RWPE1 (cell line): ENCODE measurements at regions not wholly inside any gene's neighbourhood (a gene's known extent, or its start where the extent isn't known, plus 50 kb on each side); places are given as distances from the start of the nearest gene placed in this dataset.

ENCODE experiments used
- CTCF ChIA-PET: fragments of 350-600 bp; sonication (Branson Sonifier 250); formaldehyde crosslinking; extraction: SDS; loops from one replicate; lab custom pipeline; 2021; lab: Yijun Ruan, JAX
- POLR2A ChIA-PET: fragments of 400-600 bp; formaldehyde crosslinking; extraction: SDS; loops from one replicate; lab custom pipeline; 2020; ENCODE audit warnings: antibody characterized with exemption; ENCODE audit not compliant: low non-redundant PET; lab: Yijun Ruan, JAX
- DNase-seq: peaks from one replicate; pipeline ENCODE4 v3.0.0; 2012; ENCODE audit warnings: low spot score
- H3K27ac ChIP-seq: fragments of 450-650 bp; 2 replicates; pipeline ENCODE4 v1.5.1; 2017
- CTCF ChIP-seq: fragments of 450-650 bp; conservative IDR thresholded peaks from 2 replicates; pipeline ENCODE4 v1.5.1; 2017; ENCODE audit warnings: low read depth, mild to moderate bottlenecking

GRCh38 chr7:106721816-106722785 lies 61.1 kb upstream of the CCDC71L start:
- H3K27ac ChIP-seq, result no peak overlapping the region
- no peak for DNase-seq
- CTCF ChIA-PET, result interaction anchor here (0.5 to 0.6 kb wide), 2 partner anchors 993 to 1231 kb away, joined by 3 read pairs; no protein-coding TSS in a partner anchor
- no peak for TF ChIP-seq CTCF
- POLR2A ChIA-PET, result no interaction called here

GRCh38 chr7:106723398-106723797 lies 62.4 kb upstream of the CCDC71L start:
- CTCF ChIA-PET, result no interaction called here

DNA sequence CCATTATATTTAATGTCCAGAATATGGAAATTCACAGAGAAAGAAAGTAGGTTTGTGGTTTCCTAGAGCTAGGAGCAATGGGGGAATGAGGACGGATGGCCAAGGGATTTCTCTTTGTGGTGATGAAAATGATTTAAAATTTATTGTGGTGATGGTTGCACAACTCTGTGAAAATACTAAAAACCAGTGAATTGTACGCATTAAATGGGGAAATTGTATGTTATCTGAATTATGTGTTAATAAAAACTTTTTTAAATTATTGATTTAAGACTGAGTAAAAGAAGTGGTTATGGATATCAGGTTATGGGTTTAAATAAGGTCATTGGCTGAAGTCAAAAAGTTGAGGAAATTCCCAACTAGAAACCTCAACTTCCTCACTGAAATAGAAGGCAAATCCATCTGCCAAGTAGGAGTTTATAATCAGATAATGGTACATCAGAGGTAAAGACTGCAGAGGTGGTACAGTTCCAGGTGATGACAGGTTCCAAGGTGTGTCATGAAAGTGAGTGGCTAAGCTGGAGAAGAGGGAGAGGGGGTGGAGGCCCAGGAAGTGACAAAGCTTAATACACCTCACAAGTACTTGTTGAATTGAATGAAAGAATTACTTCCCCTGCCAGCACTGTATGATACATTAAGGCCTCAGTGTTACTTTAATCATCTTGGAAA lies 68.9 kb upstream of the CCDC71L start:
- CTCF ChIA-PET, result no interaction called here

More at GRCh38 chr7:106723398-106723797, 62.4 kb upstream of the CCDC71L start:
- POLR2A ChIA-PET, result no interaction called here
- no peak overlapping the region for H3K27ac ChIP-seq
- TF ChIP-seq CTCF, result no peak
- DNase-seq, result no peak

GRCh38 chr7:106731187-106731586 lies 70.2 kb upstream of the CCDC71L start:
- no peak for TF ChIP-seq CTCF
- H3K27ac ChIP-seq, result no peak overlapping the region
- ChIA-PET CTCF (interaction anchor here (0.7 kb wide), 1 partner anchor 24 kb away, joined by 3 read pairs; no protein-coding TSS in a partner anchor), POLR2A (no interaction called here)
- no peak for DNase-seq

More for the DNA sequence above, 68.9 kb upstream of the CCDC71L start:
- no peak for TF ChIP-seq CTCF
- POLR2A ChIA-PET, result no interaction called here
- no peak for DNase-seq
- no peak overlapping the region for H3K27ac ChIP-seq

DNA sequence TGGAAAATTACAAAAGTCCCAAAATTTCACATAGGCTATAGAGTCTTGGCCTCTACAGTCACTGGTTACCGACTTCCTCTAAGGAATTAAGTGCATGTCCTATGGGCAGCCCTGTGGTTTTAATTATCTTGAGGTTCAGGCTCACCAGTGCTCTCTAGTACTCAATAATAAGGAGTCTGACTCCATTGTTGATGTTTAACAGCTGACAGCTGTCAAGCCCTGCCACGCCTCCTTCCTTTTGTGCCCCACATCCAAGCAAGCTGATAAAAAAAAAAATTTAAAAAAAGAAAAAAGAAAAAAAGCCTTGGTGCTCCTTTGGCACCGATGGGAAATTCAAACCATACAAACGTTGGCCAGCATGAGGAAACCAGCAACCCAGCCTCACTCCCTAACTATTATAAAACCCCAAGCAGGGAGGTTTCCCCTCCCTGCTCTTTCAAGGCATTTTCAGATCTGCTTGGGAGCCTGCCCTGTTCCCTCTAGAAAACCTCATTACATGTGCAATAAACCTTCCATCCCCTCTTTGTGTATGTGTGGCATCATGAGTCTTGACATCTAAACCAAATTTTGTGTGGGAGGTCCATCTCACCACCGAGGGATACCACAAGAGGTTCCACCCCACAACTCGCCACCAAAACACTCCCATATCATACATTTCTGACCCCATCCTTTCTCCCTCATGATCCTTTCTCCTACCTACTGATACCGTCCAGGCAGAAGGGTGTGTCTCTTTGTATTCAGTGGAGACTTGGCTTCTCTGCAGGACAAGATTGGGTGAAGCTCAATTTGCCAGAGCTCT lies 70.9 kb upstream of the CCDC71L start:
- ChIA-PET POLR2A (no interaction called here), CTCF (no interaction called here)
- no peak overlapping the region for H3K27ac ChIP-seq
- DNase-seq, result no peak
- TF ChIP-seq CTCF, result no peak

- ChIA-PET CTCF (interaction anchor here (0.5 to 2.7 kb wide), 8 partner anchors 75 to 875 kb away, joined by 3 to 30 read pairs (median 7); partner anchors contain the start of gene CCDC71L), POLR2A (no interaction called here)
- no peak for DNase-seq
- no peak overlapping the region for H3K27ac ChIP-seq
- TF ChIP-seq CTCF, result no peak
Observed at GRCh38 chr7:106735637-106736036, 74.7 kb upstream of the CCDC71L start.
